ENCODE measurements at regions not wholly inside any gene's neighbourhood (a gene's known extent, or its start where the extent isn't known, plus 50 kb on each side); places are given as distances from the start of the nearest gene placed in this dataset.

DNA sequence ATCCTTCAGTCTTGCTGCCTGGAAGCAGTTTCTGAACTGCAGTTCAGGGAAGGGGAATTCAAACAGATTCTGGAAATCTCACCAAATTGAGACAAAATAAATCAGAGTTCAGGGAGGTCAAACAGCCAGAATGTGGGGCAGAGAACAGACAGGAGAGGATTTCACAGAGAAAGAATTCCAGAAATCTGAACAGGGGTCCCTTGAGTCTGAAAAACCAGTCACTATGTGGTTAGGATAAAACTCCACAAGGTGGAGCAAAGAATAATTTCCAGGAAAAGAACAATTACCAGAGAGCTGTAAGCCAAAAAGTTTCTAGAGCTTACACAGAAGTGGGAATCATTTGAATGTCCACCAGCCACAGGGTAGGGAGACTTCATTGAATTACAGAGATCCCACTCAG lies 84.7 kb downstream of the URB2 start:
- Histone ChIP-seq H3K9me3 (ENCODE audit: control insufficient read depth in 2 of 2, insufficient read depth in 1 of 2, low read length in 1 of 2) (peaks cover 0 to 3% of the 10 kb centered on the region in 2 donors), H3K27ac (ENCODE audit: low read depth in 1 of 2, low read length in 1 of 2) (no peak overlapping the region), H3K4me1 (ENCODE audit: control insufficient read depth in 2 of 2, insufficient read depth in 2 of 2, low read length in 2 of 2) (no peaks in the 10 kb centered on the region), H3K4me3 (ENCODE audit: low read length in 2 of 2) (no peak overlapping the region), H3K27me3 (ENCODE audit: control insufficient read depth in 2 of 2, insufficient read depth in 1 of 2, low read length in 1 of 2) (no peaks in the 10 kb centered on the region), H3K36me3 (ENCODE audit: control insufficient read depth in 2 of 2, insufficient read depth in 2 of 2, low read length in 1 of 2) (no peaks in the 10 kb centered on the region)
- no peak for DNase-seq (ENCODE audit: low read depth in 6 of 9, low spot score in 9 of 9)

DNA sequence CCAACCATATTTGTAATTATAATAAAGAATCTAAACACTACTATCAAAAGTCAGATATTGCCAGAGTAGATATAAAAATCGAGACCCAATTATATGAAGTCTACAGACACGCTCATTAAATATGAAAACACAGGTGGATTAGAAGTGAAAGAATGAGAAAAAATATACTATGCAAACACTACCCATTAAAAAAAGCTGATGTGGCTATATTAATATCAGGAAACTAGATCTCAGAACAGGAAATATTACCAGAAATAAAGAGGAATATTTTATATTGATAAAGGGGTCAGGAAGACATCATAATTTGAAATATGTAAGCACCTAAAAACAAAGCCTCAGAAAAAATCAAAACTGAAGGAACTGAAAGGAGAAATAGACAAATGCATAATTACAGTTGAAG lies 88.3 kb downstream of the URB2 start:
- H3K27me3 ChIP-seq (ENCODE audit: control insufficient read depth in 2 of 2, insufficient read depth in 1 of 2, low read length in 1 of 2): no peaks in the 10 kb centered on the region
- H3K9me3 ChIP-seq (ENCODE audit: control insufficient read depth in 2 of 2, insufficient read depth in 1 of 2, low read length in 1 of 2): no peaks in the 10 kb centered on the region
- H3K36me3 ChIP-seq (ENCODE audit: control insufficient read depth in 2 of 2, insufficient read depth in 2 of 2, low read length in 1 of 2): no peaks in the 10 kb centered on the region
- H3K27ac ChIP-seq (ENCODE audit: low read depth in 1 of 2, low read length in 1 of 2): no peak overlapping the region
- no peak overlapping the region for H3K4me3 ChIP-seq (ENCODE audit: low read length in 2 of 2)
- 99% methylated on average over 2 of the region's 2 CpGs for WGBS
- H3K4me1 ChIP-seq (ENCODE audit: control insufficient read depth in 2 of 2, insufficient read depth in 2 of 2, low read length in 2 of 2): peaks cover 0 to 6% of the 10 kb centered on the region in 2 donors
- DNase-seq (ENCODE audit: low read depth in 6 of 9, low spot score in 9 of 9): no peak

DNA sequence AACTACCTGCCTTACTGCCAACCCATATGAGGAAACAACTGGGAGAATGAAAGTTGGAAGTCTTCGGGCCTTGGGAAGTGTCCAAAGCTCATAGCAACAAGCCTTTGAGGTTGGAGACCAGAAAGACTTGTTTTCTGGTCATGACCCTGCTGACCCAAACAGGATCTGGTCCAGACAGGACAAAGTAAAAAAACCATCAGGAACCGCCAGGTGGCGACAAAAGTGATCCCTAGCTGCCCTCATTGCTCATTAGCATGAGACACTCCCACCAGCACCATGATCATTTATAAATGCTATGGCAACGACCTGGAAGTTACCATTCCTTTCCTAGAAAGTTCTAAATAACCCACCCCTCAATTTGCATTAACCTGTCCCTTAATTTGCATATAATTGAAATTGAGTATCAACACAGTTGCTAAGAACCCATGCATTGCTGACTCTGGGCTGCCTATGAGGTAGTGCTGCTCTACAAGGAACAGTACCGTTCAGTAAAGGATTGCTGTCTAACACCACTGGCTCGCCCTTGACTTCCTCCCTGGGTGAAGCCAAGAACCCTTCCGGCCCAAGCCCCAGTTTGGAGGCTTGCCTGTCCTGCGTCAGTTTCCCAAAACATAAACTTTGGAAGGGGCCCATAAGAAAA lies 89.0 kb downstream of the URB2 start:
- H3K9me3 ChIP-seq (ENCODE audit: control insufficient read depth in 2 of 2, insufficient read depth in 1 of 2, low read length in 1 of 2): no peaks in the 10 kb centered on the region
- no peak for DNase-seq (ENCODE audit: low read depth in 6 of 9, low spot score in 9 of 9)
- no peaks in the 10 kb centered on the region for H3K27me3 ChIP-seq (ENCODE audit: control insufficient read depth in 2 of 2, insufficient read depth in 1 of 2, low read length in 1 of 2)
- 94% methylated on average over 8 of the region's 8 CpGs for WGBS
- peaks cover 0 to 6% of the 10 kb centered on the region in 2 donors for H3K4me1 ChIP-seq (ENCODE audit: control insufficient read depth in 2 of 2, insufficient read depth in 2 of 2, low read length in 2 of 2)
- no peak overlapping the region for H3K27ac ChIP-seq (ENCODE audit: low read depth in 1 of 2, low read length in 1 of 2)
- H3K36me3 ChIP-seq (ENCODE audit: control insufficient read depth in 2 of 2, insufficient read depth in 2 of 2, low read length in 1 of 2): no peaks in the 10 kb centered on the region
- H3K4me3 ChIP-seq (ENCODE audit: low read length in 2 of 2): no peak overlapping the region

DNA sequence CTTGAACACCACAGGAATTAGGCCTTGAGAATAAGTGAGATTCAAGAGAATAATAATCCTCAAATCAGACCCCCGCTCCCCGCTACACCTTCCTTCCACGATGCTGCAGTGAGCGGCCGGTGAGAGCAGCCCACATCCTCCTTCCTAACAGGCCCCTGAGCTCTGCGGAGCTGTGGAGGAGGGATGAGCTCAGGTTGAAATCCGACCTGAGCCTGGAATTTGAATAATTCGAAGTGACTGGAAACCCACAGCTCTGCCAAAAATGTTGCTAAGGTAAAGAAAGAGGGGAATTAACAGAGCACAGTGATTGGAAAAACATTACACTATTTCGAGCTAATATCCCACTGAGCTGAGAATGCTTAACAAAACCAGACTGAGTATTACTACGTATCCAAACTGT lies 90.0 kb downstream of the URB2 start:
- Histone ChIP-seq H3K27ac (ENCODE audit: low read depth in 1 of 2, low read length in 1 of 2) (no peak overlapping the region), H3K4me1 (ENCODE audit: control insufficient read depth in 2 of 2, insufficient read depth in 2 of 2, low read length in 2 of 2) (peaks cover 0 to 6% of the 10 kb centered on the region in 2 donors), H3K27me3 (ENCODE audit: control insufficient read depth in 2 of 2, insufficient read depth in 1 of 2, low read length in 1 of 2) (no peaks in the 10 kb centered on the region), H3K4me3 (ENCODE audit: low read length in 2 of 2) (no peak overlapping the region), H3K9me3 (ENCODE audit: control insufficient read depth in 2 of 2, insufficient read depth in 1 of 2, low read length in 1 of 2) (no peaks in the 10 kb centered on the region), H3K36me3 (ENCODE audit: control insufficient read depth in 2 of 2, insufficient read depth in 2 of 2, low read length in 1 of 2) (no peaks in the 10 kb centered on the region)
- WGBS: 87% methylated on average over 10 of the region's 10 CpGs
- peak in 1 of 9 donors; percentile 10 for DNase-seq (ENCODE audit: low read depth in 6 of 9, low spot score in 9 of 9)

GRCh38 chr1:229716704-229717103 lies 90.7 kb downstream of the URB2 start:
- H3K9me3 ChIP-seq (ENCODE audit: control insufficient read depth in 2 of 2, insufficient read depth in 1 of 2, low read length in 1 of 2): no peaks in the 10 kb centered on the region
- peaks cover 0 to 6% of the 10 kb centered on the region in 2 donors for H3K4me1 ChIP-seq (ENCODE audit: control insufficient read depth in 2 of 2, insufficient read depth in 2 of 2, low read length in 2 of 2)
- DNase-seq (ENCODE audit: low read depth in 6 of 9, low spot score in 9 of 9): no peak
- H3K4me3 ChIP-seq (ENCODE audit: low read length in 2 of 2): no peak overlapping the region
- WGBS: 96% methylated on average over 7 of the region's 7 CpGs
- H3K36me3 ChIP-seq (ENCODE audit: control insufficient read depth in 2 of 2, insufficient read depth in 2 of 2, low read length in 1 of 2): no peaks in the 10 kb centered on the region
- H3K27ac ChIP-seq (ENCODE audit: low read depth in 1 of 2, low read length in 1 of 2): no peak overlapping the region
- H3K27me3 ChIP-seq (ENCODE audit: control insufficient read depth in 2 of 2, insufficient read depth in 1 of 2, low read length in 1 of 2): no peaks in the 10 kb centered on the region

DNA sequence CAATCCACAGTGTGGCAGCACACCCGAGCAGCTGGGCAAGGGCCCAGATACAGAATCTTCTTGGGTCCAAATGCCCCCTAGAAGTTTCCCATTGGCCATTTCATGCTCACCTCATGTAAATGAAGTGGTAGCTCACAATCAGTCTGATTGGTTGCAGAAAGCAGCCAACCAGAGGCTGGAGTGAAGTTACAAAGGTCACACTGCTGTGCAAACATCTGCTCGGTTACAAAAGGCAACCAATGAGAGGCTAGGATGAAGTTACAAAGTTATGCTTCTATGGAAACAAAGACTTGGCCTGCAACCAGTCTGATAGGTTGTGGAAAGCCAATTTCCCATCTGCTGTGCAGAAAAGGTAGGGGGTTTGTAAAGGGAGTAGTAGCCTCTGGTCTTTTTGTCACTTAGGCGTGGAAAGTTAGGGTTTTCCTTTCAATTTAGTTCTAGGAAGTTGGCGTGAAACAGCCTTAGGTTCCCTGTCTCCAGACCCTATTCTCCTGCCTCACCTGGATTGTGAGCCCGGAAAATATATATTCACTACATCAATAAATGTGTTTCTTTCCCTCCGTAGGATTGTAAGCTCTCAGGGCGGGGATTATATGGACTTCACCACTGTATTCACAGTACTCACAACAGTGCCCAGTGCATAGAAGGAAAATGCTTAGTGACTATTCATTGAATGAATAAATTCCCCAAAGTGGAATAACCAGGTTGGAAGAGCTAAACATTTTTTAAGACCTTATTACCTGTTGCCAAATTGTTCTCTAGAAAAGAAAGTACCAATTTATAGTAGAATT lies 91.9 kb downstream of the URB2 start:
- H3K9me3 ChIP-seq (ENCODE audit: control insufficient read depth in 2 of 2, insufficient read depth in 1 of 2, low read length in 1 of 2): no peaks in the 10 kb centered on the region
- no peak overlapping the region for H3K27ac ChIP-seq (ENCODE audit: low read depth in 1 of 2, low read length in 1 of 2)
- no peaks in the 10 kb centered on the region for H3K36me3 ChIP-seq (ENCODE audit: control insufficient read depth in 2 of 2, insufficient read depth in 2 of 2, low read length in 1 of 2)
- H3K4me3 ChIP-seq (ENCODE audit: low read length in 2 of 2): no peak overlapping the region
- peaks cover 0 to 6% of the 10 kb centered on the region in 2 donors for H3K4me1 ChIP-seq (ENCODE audit: control insufficient read depth in 2 of 2, insufficient read depth in 2 of 2, low read length in 2 of 2)
- WGBS: 96% methylated on average over 7 of the region's 7 CpGs
- no peak for DNase-seq (ENCODE audit: low read depth in 6 of 9, low spot score in 9 of 9)
- H3K27me3 ChIP-seq (ENCODE audit: control insufficient read depth in 2 of 2, insufficient read depth in 1 of 2, low read length in 1 of 2): no peaks in the 10 kb centered on the region

- H3K9me3 ChIP-seq (ENCODE audit: control insufficient read depth in 2 of 2, insufficient read depth in 1 of 2, low read length in 1 of 2): no peaks in the 10 kb centered on the region
- H3K4me1 ChIP-seq (ENCODE audit: control insufficient read depth in 2 of 2, insufficient read depth in 2 of 2, low read length in 2 of 2): no peaks in the 10 kb centered on the region
- no peaks in the 10 kb centered on the region for H3K36me3 ChIP-seq (ENCODE audit: control insufficient read depth in 2 of 2, insufficient read depth in 2 of 2, low read length in 1 of 2)
- H3K4me3 ChIP-seq (ENCODE audit: low read length in 2 of 2): no peak overlapping the region
- WGBS: 92% methylated on average over 3 of the region's 3 CpGs
- H3K27me3 ChIP-seq (ENCODE audit: control insufficient read depth in 2 of 2, insufficient read depth in 1 of 2, low read length in 1 of 2): no peaks in the 10 kb centered on the region
- H3K27ac ChIP-seq (ENCODE audit: low read depth in 1 of 2, low read length in 1 of 2): no peak overlapping the region
- no peak for DNase-seq (ENCODE audit: low read depth in 6 of 9, low spot score in 9 of 9)
These were observed 100.0 kb downstream of the URB2 start for GRCh38 chr1:229726061-229726460.

DNA sequence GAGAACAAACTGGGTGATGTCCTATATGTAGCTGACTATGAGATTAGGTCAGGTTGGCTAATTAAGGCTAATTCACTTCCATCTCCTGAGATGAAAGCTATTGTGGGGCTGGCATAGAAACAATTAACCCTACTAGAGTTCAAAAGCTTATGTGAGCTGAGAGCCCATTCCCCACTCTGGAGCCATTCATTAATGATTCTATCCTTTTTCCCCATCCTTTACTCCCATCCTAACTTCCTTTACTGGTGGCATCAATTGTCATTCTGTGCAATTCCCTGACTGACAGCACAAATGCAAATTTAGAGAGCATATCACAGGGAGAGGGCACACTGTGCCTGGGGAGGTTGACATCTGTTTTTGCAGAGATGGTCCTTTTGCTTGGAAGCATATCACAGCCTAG lies 103.9 kb downstream of the URB2 start:
- Histone ChIP-seq H3K27ac (ENCODE audit: low read depth in 1 of 2, low read length in 1 of 2) (no peak overlapping the region), H3K36me3 (ENCODE audit: control insufficient read depth in 2 of 2, insufficient read depth in 2 of 2, low read length in 1 of 2) (no peaks in the 10 kb centered on the region), H3K27me3 (ENCODE audit: control insufficient read depth in 2 of 2, insufficient read depth in 1 of 2, low read length in 1 of 2) (no peaks in the 10 kb centered on the region), H3K4me3 (ENCODE audit: low read length in 2 of 2) (no peak overlapping the region), H3K9me3 (ENCODE audit: control insufficient read depth in 2 of 2, insufficient read depth in 1 of 2, low read length in 1 of 2) (no peaks in the 10 kb centered on the region), H3K4me1 (ENCODE audit: control insufficient read depth in 2 of 2, insufficient read depth in 2 of 2, low read length in 2 of 2) (no peaks in the 10 kb centered on the region)
- no peak for DNase-seq (ENCODE audit: low read depth in 6 of 9, low spot score in 9 of 9)

- no peak for DNase-seq (ENCODE audit: low read depth in 6 of 9, low spot score in 9 of 9)
- WGBS: 79% methylated on average over 1 of the region's 1 CpG
- no peak overlapping the region for H3K27ac ChIP-seq (ENCODE audit: low read depth in 1 of 2, low read length in 1 of 2)
- H3K9me3 ChIP-seq (ENCODE audit: control insufficient read depth in 2 of 2, insufficient read depth in 1 of 2, low read length in 1 of 2): no peaks in the 10 kb centered on the region
- no peak overlapping the region for H3K4me3 ChIP-seq (ENCODE audit: low read length in 2 of 2)
- H3K27me3 ChIP-seq (ENCODE audit: control insufficient read depth in 2 of 2, insufficient read depth in 1 of 2, low read length in 1 of 2): no peaks in the 10 kb centered on the region
- no peaks in the 10 kb centered on the region for H3K4me1 ChIP-seq (ENCODE audit: control insufficient read depth in 2 of 2, insufficient read depth in 2 of 2, low read length in 2 of 2)
- no peaks in the 10 kb centered on the region for H3K36me3 ChIP-seq (ENCODE audit: control insufficient read depth in 2 of 2, insufficient read depth in 2 of 2, low read length in 1 of 2)
These were observed 104.5 kb downstream of the URB2 start for GRCh38 chr1:229730573-229730972.

Data from thymus (tissue), 11 donors.